ENCODE measurements at regions not wholly inside any gene's neighbourhood (a gene's known extent, or its start where the extent isn't known, plus 50 kb on each side); places are given as distances from the start of the nearest gene placed in this dataset.

DNA sequence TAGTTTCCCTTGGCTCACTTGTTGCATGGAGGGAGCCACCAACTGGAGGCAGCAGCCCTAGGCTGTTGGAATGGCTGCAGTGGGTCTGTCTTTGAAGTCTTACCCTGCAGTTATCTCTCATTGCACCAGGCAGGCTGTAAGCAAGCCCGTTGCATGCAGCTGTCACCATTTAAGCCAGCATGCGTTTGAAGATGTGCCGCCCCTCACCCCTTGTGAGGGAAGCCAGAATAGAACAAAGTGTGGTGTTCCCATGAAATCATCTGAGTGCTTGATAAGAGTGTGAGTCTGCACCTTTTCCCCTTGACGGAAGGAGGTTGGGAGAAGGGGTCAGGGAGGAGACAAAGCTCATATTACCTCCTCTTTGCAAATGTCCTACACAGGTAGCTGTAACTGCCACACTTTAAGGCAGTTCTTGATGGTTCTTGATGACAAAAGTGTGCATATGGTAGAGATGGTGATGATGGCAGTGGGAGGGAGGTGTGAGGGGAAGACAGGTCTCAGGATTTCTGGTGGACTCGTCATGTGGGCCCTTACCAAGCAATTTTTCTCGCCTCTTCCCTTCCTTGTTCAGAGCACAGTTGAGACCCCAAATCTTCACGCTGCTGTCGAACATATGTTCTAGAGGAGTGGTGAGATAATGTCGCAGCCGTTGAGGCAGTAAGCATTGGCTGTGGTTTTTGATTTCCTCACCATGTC, 191.4 kb upstream of the LEF1 start:
- DNase-seq, result peak in 1 of 2 experiments; percentile 42
- peaks cover 15% of the 10 kb centered on the region for H3K4me1 ChIP-seq
- peak overlapping the region; percentile 83 for H3K27ac Mint-ChIP-seq (ENCODE audit: unreplicated experiment)
- no peaks in the 10 kb centered on the region for H3K36me3 ChIP-seq (ENCODE audit: control insufficient read depth, insufficient read depth, low read length)
- ChIA-PET CTCF (no interaction called here), POLR2A (interaction anchor here (0.6 kb wide), 1 partner anchor 414 kb away, joined by 3 read pairs; no protein-coding TSS in a partner anchor)
- peaks cover 7% of the 10 kb centered on the region for H3K4me1 Mint-ChIP-seq (ENCODE audit: low read depth, unreplicated experiment)
- H3K9me3 Mint-ChIP-seq (ENCODE audit: unreplicated experiment), result no peaks in the 10 kb centered on the region
- BruUV-seq (replicated peaks), result no TSS peak
- H3K27me3 ChIP-seq (replicated peaks; ENCODE audit: control insufficient read depth, insufficient read depth, low read length), result no peaks in the 10 kb centered on the region
- intact Hi-C loops (cut with micrococcal nuclease; ENCODE audit: unreplicated experiment), result no loop called here
- no peaks in the 10 kb centered on the region for H3K36me3 Mint-ChIP-seq (ENCODE audit: insufficient read depth, unreplicated experiment)
- no peak overlapping the region for H3K4me3 ChIP-seq (ENCODE audit: low read depth, low read length)
- no peaks in the 10 kb centered on the region for H3K27me3 Mint-ChIP-seq (ENCODE audit: insufficient read depth, unreplicated experiment)
- no peaks in the 10 kb centered on the region for H3K9me3 ChIP-seq
- TF ChIP-seq, protein P1, sequence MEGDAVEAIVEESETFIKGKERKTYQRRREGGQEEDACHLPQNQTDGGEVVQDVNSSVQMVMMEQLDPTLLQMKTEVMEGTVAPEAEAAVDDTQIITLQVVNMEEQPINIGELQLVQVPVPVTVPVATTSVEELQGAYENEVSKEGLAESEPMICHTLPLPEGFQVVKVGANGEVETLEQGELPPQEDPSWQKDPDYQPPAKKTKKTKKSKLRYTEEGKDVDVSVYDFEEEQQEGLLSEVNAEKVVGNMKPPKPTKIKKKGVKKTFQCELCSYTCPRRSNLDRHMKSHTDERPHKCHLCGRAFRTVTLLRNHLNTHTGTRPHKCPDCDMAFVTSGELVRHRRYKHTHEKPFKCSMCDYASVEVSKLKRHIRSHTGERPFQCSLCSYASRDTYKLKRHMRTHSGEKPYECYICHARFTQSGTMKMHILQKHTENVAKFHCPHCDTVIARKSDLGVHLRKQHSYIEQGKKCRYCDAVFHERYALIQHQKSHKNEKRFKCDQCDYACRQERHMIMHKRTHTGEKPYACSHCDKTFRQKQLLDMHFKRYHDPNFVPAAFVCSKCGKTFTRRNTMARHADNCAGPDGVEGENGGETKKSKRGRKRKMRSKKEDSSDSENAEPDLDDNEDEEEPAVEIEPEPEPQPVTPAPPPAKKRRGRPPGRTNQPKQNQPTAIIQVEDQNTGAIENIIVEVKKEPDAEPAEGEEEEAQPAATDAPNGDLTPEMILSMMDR (IDR thresholded peaks at IDR 0.05; ENCODE audit: insufficient read depth in 1 of 2, low read depth in 1 of 2, low read length in 1 of 2, severe bottlenecking in 1 of 2, unreplicated experiment in 1 of 2), result no peak
- peak overlapping the region; percentile 27 for H3K4me3 Mint-ChIP-seq (ENCODE audit: unreplicated experiment)

DNA sequence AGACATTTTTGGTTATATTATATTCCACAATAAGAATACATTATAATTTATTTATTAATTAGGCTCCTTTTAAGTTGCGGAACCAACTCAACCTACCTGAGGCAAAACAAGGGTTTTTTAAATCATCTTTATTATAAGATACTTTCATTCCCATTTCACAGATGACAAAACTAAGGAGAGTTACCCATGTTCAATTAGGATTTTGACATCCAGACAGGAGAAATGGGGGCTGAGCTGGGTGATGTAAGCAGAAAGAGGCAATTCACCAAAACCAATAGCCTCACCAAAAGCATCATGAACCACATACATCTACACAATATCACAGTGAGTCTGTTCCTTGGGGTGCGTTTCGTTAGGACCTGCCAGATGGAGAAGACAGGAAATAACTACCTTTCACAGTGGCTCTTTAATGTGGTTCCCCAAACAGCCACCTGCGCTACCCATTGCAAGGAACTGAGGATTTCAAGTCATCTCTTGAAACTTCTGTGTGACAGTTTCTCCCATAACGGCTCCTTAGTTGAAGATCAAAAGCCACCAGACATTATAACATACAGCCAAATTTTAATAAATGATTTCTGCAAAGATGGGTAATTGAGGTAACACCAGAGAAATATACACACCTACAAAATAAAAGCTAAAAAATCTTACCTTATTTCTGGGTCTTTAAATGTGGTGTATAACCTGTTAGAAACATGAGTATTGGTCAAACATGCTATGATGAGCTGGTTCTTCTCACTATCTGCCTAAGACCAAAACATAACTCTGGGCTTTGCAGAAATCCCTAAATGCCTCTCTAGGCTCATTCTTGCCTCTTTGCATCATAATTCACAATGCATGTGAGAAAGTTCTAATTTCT, 190.6 kb upstream of the LEF1 start:
- Mint-ChIP-seq H3K27ac (ENCODE audit: unreplicated experiment) (peak overlapping the region; percentile 83), H3K9me3 (ENCODE audit: unreplicated experiment) (no peaks in the 10 kb centered on the region), H3K36me3 (ENCODE audit: insufficient read depth, unreplicated experiment) (no peaks in the 10 kb centered on the region), H3K4me3 (ENCODE audit: unreplicated experiment) (no peak overlapping the region), H3K4me1 (ENCODE audit: low read depth, unreplicated experiment) (peaks cover 7% of the 10 kb centered on the region), H3K27me3 (ENCODE audit: insufficient read depth, unreplicated experiment) (no peaks in the 10 kb centered on the region)
- no peak for DNase-seq
- BruUV-seq (replicated peaks), result no TSS peak
- Histone ChIP-seq H3K27me3 (replicated peaks; ENCODE audit: control insufficient read depth, insufficient read depth, low read length) (no peaks in the 10 kb centered on the region), H3K9me3 (no peaks in the 10 kb centered on the region), H3K4me1 (peaks cover 15% of the 10 kb centered on the region), H3K36me3 (ENCODE audit: control insufficient read depth, insufficient read depth, low read length) (no peaks in the 10 kb centered on the region), H3K4me3 (ENCODE audit: low read depth, low read length) (no peak overlapping the region)
- intact Hi-C loops (cut with micrococcal nuclease; ENCODE audit: unreplicated experiment), result no loop called here
- ChIA-PET CTCF (no interaction called here), POLR2A (no interaction called here)
- TF ChIP-seq, protein P1 (IDR thresholded peaks at IDR 0.05; ENCODE audit: insufficient read depth in 1 of 2, low read depth in 1 of 2, low read length in 1 of 2, severe bottlenecking in 1 of 2, unreplicated experiment in 1 of 2), result no peak

DNA sequence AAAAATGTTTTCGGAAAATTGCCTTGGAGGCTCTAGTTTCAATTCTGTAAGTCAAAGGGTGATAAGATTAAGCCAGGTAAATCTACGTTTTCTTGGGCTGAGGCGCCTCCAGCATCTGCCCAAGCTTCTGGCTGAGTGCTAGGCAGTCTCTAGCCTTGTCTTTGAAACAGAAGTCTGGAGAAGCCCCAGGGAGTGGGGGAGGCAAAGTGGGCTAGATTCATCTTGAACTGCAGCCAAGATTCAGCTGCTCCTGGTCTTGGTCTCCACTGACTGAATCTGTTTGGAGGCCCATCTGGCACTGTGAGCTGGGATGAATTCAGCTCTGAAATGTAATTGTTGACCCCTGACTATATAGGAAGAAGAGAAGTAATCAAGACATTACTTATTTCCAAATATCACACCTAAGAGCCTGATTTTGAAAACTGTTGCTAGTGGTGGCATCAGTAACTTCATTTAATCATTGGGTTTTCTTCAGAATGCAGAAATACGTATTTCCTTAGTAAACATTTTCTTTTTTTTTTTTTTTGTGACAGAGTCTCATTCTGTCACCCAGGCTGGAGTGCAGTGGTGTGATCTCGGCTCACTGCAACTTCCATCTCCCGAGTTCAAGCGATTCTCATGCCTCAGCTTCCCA, 187.3 kb upstream of the LEF1 start:
- Histone ChIP-seq H3K4me3 (ENCODE audit: low read depth, low read length) (no peak overlapping the region), H3K27me3 (replicated peaks; ENCODE audit: control insufficient read depth, insufficient read depth, low read length) (no peaks in the 10 kb centered on the region), H3K36me3 (ENCODE audit: control insufficient read depth, insufficient read depth, low read length) (no peaks in the 10 kb centered on the region), H3K4me1 (peaks cover 34% of the 10 kb centered on the region), H3K9me3 (no peaks in the 10 kb centered on the region)
- Mint-ChIP-seq H3K27ac (ENCODE audit: unreplicated experiment) (no peak overlapping the region), H3K4me1 (ENCODE audit: low read depth, unreplicated experiment) (peaks cover 27% of the 10 kb centered on the region), H3K9me3 (ENCODE audit: unreplicated experiment) (no peaks in the 10 kb centered on the region), H3K4me3 (ENCODE audit: unreplicated experiment) (no peak overlapping the region), H3K36me3 (ENCODE audit: insufficient read depth, unreplicated experiment) (no peaks in the 10 kb centered on the region), H3K27me3 (ENCODE audit: insufficient read depth, unreplicated experiment) (no peaks in the 10 kb centered on the region)
- ChIA-PET POLR2A (no interaction called here), CTCF (no interaction called here)
- intact Hi-C loops (cut with micrococcal nuclease; ENCODE audit: unreplicated experiment), result no loop called here
- no TSS peak for BruUV-seq (replicated peaks)
- TF ChIP-seq, protein P1 (IDR thresholded peaks at IDR 0.05; ENCODE audit: insufficient read depth in 1 of 2, low read depth in 1 of 2, low read length in 1 of 2, severe bottlenecking in 1 of 2, unreplicated experiment in 1 of 2), result no peak
- no peak for DNase-seq

Data from Caco-2 (cell line).